ENCODE measurements at regions not wholly inside any gene's neighbourhood (a gene's known extent, or its start where the extent isn't known, plus 50 kb on each side); places are given as distances from the start of the nearest gene placed in this dataset.

GRCh38 chr2:862731-863466 is 87.8 kb upstream of the SNTG2 start:
- H3K4me3 ChIP-seq, result no peak overlapping the region
- in situ Hi-C loops (cut with MboI; ENCODE audit: low sequenced_read_pairs in 4 of 4) (no loop called here), intact Hi-C loops (cut with DNase I; ENCODE audit: low total_unique reads) (no loop called here)
- H3K27me3 ChIP-seq, result peaks cover 0 to 9% (median 0%) of the 10 kb centered on the region in 3 donors
- no peaks in the 10 kb centered on the region for H3K36me3 ChIP-seq
- ATAC-seq (no peak), DNase-seq (no peak)
- no peaks in the 10 kb centered on the region for H3K9me3 ChIP-seq
- H3K4me1 ChIP-seq, result no peaks in the 10 kb centered on the region
- no peak overlapping the region for H3K27ac ChIP-seq
- TF ChIP-seq CTCF (IDR thresholded peaks at IDR 0.05 in 4 of 5, conservative IDR thresholded peaks at IDR 0.05 in 1 of 5) (no peak), POLR2A (IDR thresholded peaks at IDR 0.05) (no peak)

- TF ChIP-seq CTCF (IDR thresholded peaks at IDR 0.05 in 4 of 5, conservative IDR thresholded peaks at IDR 0.05 in 1 of 5), result no peak
- TF ChIP-seq POLR2A (IDR thresholded peaks at IDR 0.05), result no peak
- Histone ChIP-seq H3K27me3 (peaks cover 0 to 9% (median 0%) of the 10 kb centered on the region in 3 donors), H3K9me3 (no peaks in the 10 kb centered on the region), H3K4me1 (no peaks in the 10 kb centered on the region), H3K27ac (no peak overlapping the region), H3K4me3 (no peak overlapping the region), H3K36me3 (no peaks in the 10 kb centered on the region)
- in situ Hi-C loops (cut with MboI; ENCODE audit: low sequenced_read_pairs in 4 of 4), result no loop called here
- DNase-seq (no peak), ATAC-seq (no peak)
- intact Hi-C loops (cut with DNase I; ENCODE audit: low total_unique reads), result no loop called here
Observed at GRCh38 chr2:862355-862687, 88.3 kb upstream of the SNTG2 start.

GRCh38 chr2:861655-862354 is 88.8 kb upstream of the SNTG2 start:
- no peak for DNase-seq
- no peaks in the 10 kb centered on the region for H3K36me3 ChIP-seq
- TF ChIP-seq CTCF (IDR thresholded peaks at IDR 0.05 in 4 of 5, conservative IDR thresholded peaks at IDR 0.05 in 1 of 5), result no peak
- TF ChIP-seq POLR2A (IDR thresholded peaks at IDR 0.05), result no peak
- ATAC-seq, result no peak
- H3K4me1 ChIP-seq, result no peaks in the 10 kb centered on the region
- no peak overlapping the region for H3K27ac ChIP-seq
- H3K9me3 ChIP-seq, result no peaks in the 10 kb centered on the region
- intact Hi-C loops (cut with DNase I; ENCODE audit: low total_unique reads), result no loop called here
- H3K4me3 ChIP-seq, result no peak overlapping the region
- in situ Hi-C loops (cut with MboI; ENCODE audit: low sequenced_read_pairs in 4 of 4), result no loop called here
- H3K27me3 ChIP-seq, result peaks cover 0 to 9% (median 0%) of the 10 kb centered on the region in 3 donors

- DNase-seq, result no peak
- Histone ChIP-seq H3K27ac (no peak overlapping the region), H3K4me3 (no peak overlapping the region), H3K36me3 (no peaks in the 10 kb centered on the region), H3K4me1 (no peaks in the 10 kb centered on the region), H3K27me3 (peaks cover 0 to 9% (median 0%) of the 10 kb centered on the region in 3 donors), H3K9me3 (no peaks in the 10 kb centered on the region)
- no peak for ATAC-seq
- TF ChIP-seq CTCF (IDR thresholded peaks at IDR 0.05 in 4 of 5, conservative IDR thresholded peaks at IDR 0.05 in 1 of 5) (no peak), POLR2A (IDR thresholded peaks at IDR 0.05) (no peak)
- in situ Hi-C loops (cut with MboI; ENCODE audit: low sequenced_read_pairs in 4 of 4), result no loop called here
- intact Hi-C loops (cut with DNase I; ENCODE audit: low total_unique reads), result no loop called here
Observed at GRCh38 chr2:860259-860855, 90.3 kb upstream of the SNTG2 start.

Data from gastrocnemius medialis (tissue), 4 donors.